IMR-90 (cell line): ENCODE measurements at regions not wholly inside any gene's neighbourhood (a gene's known extent, or its start where the extent isn't known, plus 50 kb on each side); places are given as distances from the start of the nearest gene placed in this dataset.
"Not testable (repeated sequence)": the region's sequence is repeated elsewhere in the genome, so short reads cannot be mapped to it uniquely, and the experiment has no call there.

Experiments
- ATAC-seq: fragments of 200-7000 bp; cut with Tn5 transposase; 2 replicates; pipeline ENCODE4 v1.9.1; 2020; ENCODE audit warnings: low read depth, mild to moderate bottlenecking, moderate library complexity
- BruUV-seq: library from RNA; stranded (reverse); fragments of 400-500 nt; replicated peaks from 2 replicates; lab custom pipeline; 2021; lab: Mats Ljungman, UMichigan
- CTCF ChIA-PET: fragments of 300-600 bp; formaldehyde crosslinking; extraction: SDS; loops from one replicate; lab custom pipeline; 2021; ENCODE audit warnings: antibody characterized with exemption; lab: Yijun Ruan, JAX
- POLR2A ChIA-PET: fragments of 300-600 bp; sonication (Branson Sonifier 250); formaldehyde crosslinking; loops from one replicate; lab custom pipeline; 2022; ENCODE audit warnings: antibody characterized with exemption; ENCODE audit not compliant: unreplicated experiment; lab: Charles Lee
- DNase-seq: peaks from one replicate; pipeline ENCODE4 v3.0.0; 2013
- H2AFZ ChIP-seq: replicated peaks from 2 replicates; pipeline ENCODE3; 2013; ENCODE audit warnings: low read length, mild to moderate bottlenecking; ENCODE audit not compliant: poor library complexity
- H2AK5ac ChIP-seq: 2 replicates; pipeline ENCODE4 v1.6.1; 2013; ENCODE audit warnings: low read depth, low read length, inconsistent platforms
- H2AK9ac ChIP-seq: replicated peaks from 2 replicates; pipeline ENCODE3; 2013; ENCODE audit warnings: mild to moderate bottlenecking, low read depth, low read length, moderate library complexity; ENCODE audit not compliant: poor library complexity
- H2BK120ac ChIP-seq: 2 replicates; pipeline ENCODE4 v1.6.1; 2013; ENCODE audit warnings: low read depth, low read length, inconsistent platforms
- H2BK15ac ChIP-seq: 3 replicates; pipeline ENCODE4 v1.6.1; 2013; ENCODE audit warnings: low read depth, low read length, inconsistent platforms
- H2BK20ac ChIP-seq: 2 replicates; pipeline ENCODE4 v1.6.1; 2013; ENCODE audit warnings: low read depth, mild to moderate bottlenecking, inconsistent platforms, low read length, moderate library complexity
- H2BK5ac ChIP-seq: 2 replicates; pipeline ENCODE4 v1.6.1; 2013; ENCODE audit warnings: mild to moderate bottlenecking, low read depth, low read length, inconsistent platforms; ENCODE audit not compliant: poor library complexity, severe bottlenecking
- H3K14ac ChIP-seq: replicated peaks from 2 replicates; pipeline ENCODE4 v1.6.1; 2013; ENCODE audit warnings: low read depth, low read length, inconsistent platforms
- H3K18ac ChIP-seq: 2 replicates; pipeline ENCODE4 v1.6.1; 2013; ENCODE audit warnings: low read depth, low read length, control low read depth
- H3K23ac ChIP-seq: 2 replicates; pipeline ENCODE4 v1.6.1; 2013; ENCODE audit warnings: low read depth, low read length, inconsistent platforms
- H3K27ac ChIP-seq: 2 replicates; pipeline ENCODE4 v1.5.1; 2013; ENCODE audit warnings: mild to moderate bottlenecking, control low read depth, low read length; ENCODE audit not compliant: insufficient read depth
- H3K27me3 ChIP-seq: 2 replicates; pipeline ENCODE4 v1.6.1; 2013; ENCODE audit warnings: low read length; ENCODE audit not compliant: control insufficient read depth, insufficient read depth
- H3K36me3 ChIP-seq: 2 replicates; pipeline ENCODE4 v1.6.1; 2013; ENCODE audit warnings: low read length, mixed read lengths; ENCODE audit not compliant: control insufficient read depth, insufficient read depth
- H3K4ac ChIP-seq: 2 replicates; pipeline ENCODE4 v1.6.1; 2013; ENCODE audit warnings: low read depth, low read length, inconsistent platforms
- H3K4me1 ChIP-seq: 2 replicates; pipeline ENCODE4 v1.6.1; 2013; ENCODE audit warnings: low read length, mixed read lengths; ENCODE audit not compliant: control insufficient read depth, insufficient read depth
- H3K4me2 ChIP-seq: 2 replicates; pipeline ENCODE4 v1.6.1; 2013; ENCODE audit warnings: low read depth, mild to moderate bottlenecking, control low read depth, low read length, moderate library complexity
- H3K4me3 ChIP-seq: 2 replicates; pipeline ENCODE4 v1.5.1; 2013; ENCODE audit warnings: low read depth, mild to moderate bottlenecking, control low read depth, low read length, moderate library complexity; ENCODE audit not compliant: insufficient read depth
- H3K56ac ChIP-seq: 2 replicates; pipeline ENCODE4 v1.6.1; 2013; ENCODE audit warnings: low read length, inconsistent platforms; ENCODE audit not compliant: insufficient read depth; ENCODE audit errors: extremely low read depth
- H3K79me1 ChIP-seq, 2 experiments: 2 replicates each; pipeline ENCODE4 v1.6.1; 2013; ENCODE audit warnings: low read length in 2 of 2, inconsistent platforms in 1 of 2, low read depth in 1 of 2
- H3K9ac ChIP-seq: 2 replicates; pipeline ENCODE4 v1.6.1; 2013; ENCODE audit warnings: low read depth, low read length, control low read depth
- H3K9me1 ChIP-seq: 2 replicates; pipeline ENCODE4 v1.6.1; 2013; ENCODE audit warnings: low read length, inconsistent platforms; ENCODE audit not compliant: insufficient read depth
- H3K9me3 ChIP-seq: 2 replicates; pipeline ENCODE4 v1.6.1; 2013; ENCODE audit warnings: low read length; ENCODE audit not compliant: control insufficient read depth, insufficient read depth
- H4K20me1 ChIP-seq: 2 replicates; pipeline ENCODE4 v1.6.1; 2013; ENCODE audit warnings: low read length, inconsistent platforms; ENCODE audit not compliant: insufficient read depth
- H4K5ac ChIP-seq: 2 replicates; pipeline ENCODE4 v1.6.1; 2013; ENCODE audit warnings: mild to moderate bottlenecking, low read depth, low read length, control low read depth
- H4K8ac ChIP-seq, 2 experiments: 2 replicates each; pipeline ENCODE4 v1.6.1; 2013; ENCODE audit warnings: low read depth in 2 of 2, low read length in 2 of 2, control low read depth in 1 of 2, inconsistent platforms in 1 of 2
- H4K91ac ChIP-seq: 2 replicates; pipeline ENCODE4 v1.6.1; 2013; ENCODE audit warnings: low read depth, low read length, inconsistent platforms; ENCODE audit not compliant: insufficient read depth
- CEBPB ChIP-seq: IDR thresholded peaks from 2 replicates; pipeline ENCODE4 v1.6.1; 2012; ENCODE audit warnings: low read depth, low read length, improper control_type of control experiment
- MAZ ChIP-seq: IDR thresholded peaks from 2 replicates; pipeline ENCODE4 v1.6.1; 2012; ENCODE audit warnings: low read depth, mild to moderate bottlenecking, low read length, improper control_type of control experiment, moderate library complexity, borderline replicate concordance
- WGBS, 2 experiments: methylation state at CpG; one replicate each; pipeline versions ENCODE4 v1.1.5 to v1.1.7; 2013; ENCODE audit warnings: missing lambda C conversion rate in 2 of 2; ENCODE audit not compliant: insufficient read length in 1 of 2; ENCODE audit errors: extremely low coverage in 2 of 2; 5-methylcytosine and 5-hydroxymethylcytosine counted together
- dilution Hi-C: fragments of 300-500 bp; cut with HindIII; formaldehyde crosslinking; loops from one replicate; pipeline ENCODE4 v1.14.3; 2018; ENCODE audit warnings: low sequenced_read_pairs; ENCODE audit not compliant: unreplicated experiment
- in situ Hi-C: fragments of 300-500 bp; cut with MboI; formaldehyde crosslinking; loops from 3 replicates; pipeline ENCODE4 v1.14.3; 2019; ENCODE audit warnings: low sequenced_read_pairs, inconsistent platforms, mixed read lengths
- intact Hi-C: fragments of 100-400 bp; cut with micrococcal nuclease; formaldehyde crosslinking; loops from 2 replicates; pipeline ENCODE4 v1.10.0; 2022

- BruUV-seq: no TSS peak
- in situ Hi-C loops: no loop called here
- no peaks in the 10 kb centered on the region for H3K27me3 ChIP-seq
- no peak overlapping the region for H3K4ac ChIP-seq
- no peak overlapping the region for H2BK20ac ChIP-seq
- H3K36me3 ChIP-seq: no peaks in the 10 kb centered on the region
- no peaks in the 10 kb centered on the region for H3K9me1 ChIP-seq
- H3K79me1 ChIP-seq: no peaks in the 10 kb centered on the region
- H3K18ac ChIP-seq: no peak overlapping the region
- no peak overlapping the region for H2BK15ac ChIP-seq
- no peak overlapping the region for H2AFZ ChIP-seq
- no peak overlapping the region for H4K5ac ChIP-seq
- H4K20me1 ChIP-seq: no peaks in the 10 kb centered on the region
- H3K4me1 ChIP-seq: peaks cover 2% of the 10 kb centered on the region; the same call in 1 of the 2 replicates
- no peak overlapping the region for H3K9ac ChIP-seq
- WGBS, 2 experiments: no CpG with 5 or more reads among the region's 1 CpG
- DNase-seq: peak; percentile 74
- dilution Hi-C loops: no loop called here
- no peak overlapping the region for H3K14ac ChIP-seq
- H3K4me2 ChIP-seq: no peak overlapping the region
- TF ChIP-seq MAZ: no peak
- TF ChIP-seq CEBPB: peak; percentile 88
- H4K91ac ChIP-seq: no peak overlapping the region
- 0 out of 2 replicates have a peak overlapping the region, but pooled peaks have one; percentile 6 for H2BK120ac ChIP-seq
- no peak overlapping the region for H3K27ac ChIP-seq
- peak overlapping the region; percentile 40 for H2BK5ac ChIP-seq
- no peak overlapping the region for H3K4me3 ChIP-seq
- peak; percentile 82 for ATAC-seq
- H4K8ac ChIP-seq: no peak overlapping the region
- H3K56ac ChIP-seq: no peak overlapping the region; the same call in 1 of the 2 replicates
- H3K23ac ChIP-seq: no peak overlapping the region
- no peaks in the 10 kb centered on the region for H3K9me3 ChIP-seq
- no peak overlapping the region for H2AK5ac ChIP-seq
- no peak overlapping the region for H2AK9ac ChIP-seq
- intact Hi-C loops: no loop called here
- POLR2A ChIA-PET: no interaction called here
- CTCF ChIA-PET: interaction anchor here (1.2 to 1.4 kb wide), 2 partner anchors 10 to 11 kb away, joined by 3 to 5 read pairs; no protein-coding TSS in a partner anchor
These were observed 58.0 kb upstream of the H2AZ1 start for GRCh38 chr4:100008048-100008447.

DNA sequence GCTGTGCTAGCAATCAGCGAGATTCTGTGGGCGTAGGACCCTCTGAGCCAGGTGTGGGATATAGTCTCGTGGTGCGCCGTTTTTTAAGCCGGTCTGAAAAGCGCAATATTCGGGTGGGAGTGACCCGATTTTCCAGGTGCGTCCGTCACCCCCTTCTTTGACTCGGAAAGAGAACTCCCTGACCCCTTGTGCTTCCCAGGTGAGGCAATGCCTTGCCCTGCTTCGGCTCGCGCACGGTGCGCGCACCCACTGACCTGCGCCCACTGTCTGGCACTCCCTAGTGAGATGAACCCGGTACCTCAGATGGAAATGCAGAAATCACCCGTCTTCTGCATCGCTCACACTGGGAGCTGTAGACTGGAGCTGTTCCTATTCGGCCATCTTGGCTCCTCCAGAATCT, 56.1 kb upstream of the H2AZ1 start:
- H3K18ac ChIP-seq, H2AK5ac ChIP-seq, H4K20me1 ChIP-seq, H4K8ac ChIP-seq, H3K27ac ChIP-seq, ATAC-seq, H3K4me2 ChIP-seq, H2AK9ac ChIP-seq, DNase-seq, H4K5ac ChIP-seq, H3K9me3 ChIP-seq, H3K79me1 ChIP-seq, H3K56ac ChIP-seq, H3K4me3 ChIP-seq, H3K23ac ChIP-seq, H3K27me3 ChIP-seq, H2BK120ac ChIP-seq, H3K4me1 ChIP-seq, dilution Hi-C loops, H3K9me1 ChIP-seq, POLR2A ChIA-PET, H2BK20ac ChIP-seq, in situ Hi-C loops, intact Hi-C loops, H3K36me3 ChIP-seq, H3K9ac ChIP-seq, H2AFZ ChIP-seq, H2BK5ac ChIP-seq, H2BK15ac ChIP-seq, H4K91ac ChIP-seq, H3K14ac ChIP-seq, BruUV-seq, H3K4ac ChIP-seq: not testable (repeated sequence)
- no CpG with 5 or more reads among the region's 23 CpGs for WGBS, 2 experiments
- CTCF ChIA-PET: interaction anchor here (1.3 kb wide), 1 partner anchor 8 kb away, joined by 6 read pairs; no protein-coding TSS in a partner anchor
